ENCODE measurements at regions not wholly inside any gene's neighbourhood (a gene's known extent, or its start where the extent isn't known, plus 50 kb on each side); places are given as distances from the start of the nearest gene placed in this dataset.
"Not testable (repeated sequence)": the region's sequence is repeated elsewhere in the genome, so short reads cannot be mapped to it uniquely, and the experiment has no call there.

- in situ Hi-C loops (cut with HindIII; ENCODE audit: low pct_ligation_motif_present, low pct_unique_long_range_greater_than_20kb, low sequenced_read_pairs): no loop called here
- DNase-seq: no peak
These were observed 2333.3 kb downstream of the TP53TG3F start for GRCh38 chr16:35792516-35793285.

GRCh38 chr16:35793601-35794000 lies 2334.2 kb downstream of the TP53TG3F start:
- no peak for DNase-seq
- in situ Hi-C loops (cut with HindIII; ENCODE audit: low pct_ligation_motif_present, low pct_unique_long_range_greater_than_20kb, low sequenced_read_pairs): no loop called here

GRCh38 chr16:35794896-35795295 lies 2335.5 kb downstream of the TP53TG3F start:
- in situ Hi-C loops (cut with HindIII; ENCODE audit: low pct_ligation_motif_present, low pct_unique_long_range_greater_than_20kb, low sequenced_read_pairs): no loop called here
- DNase-seq: no peak

GRCh38 chr16:35795361-35796029 lies 2336.1 kb downstream of the TP53TG3F start:
- no peak for DNase-seq
- in situ Hi-C loops (cut with HindIII; ENCODE audit: low pct_ligation_motif_present, low pct_unique_long_range_greater_than_20kb, low sequenced_read_pairs): no loop called here

GRCh38 chr16:35797811-35798210 lies 2338.4 kb downstream of the TP53TG3F start:
- DNase-seq: no peak
- in situ Hi-C loops (cut with HindIII; ENCODE audit: low pct_ligation_motif_present, low pct_unique_long_range_greater_than_20kb, low sequenced_read_pairs): no loop called here

DNA sequence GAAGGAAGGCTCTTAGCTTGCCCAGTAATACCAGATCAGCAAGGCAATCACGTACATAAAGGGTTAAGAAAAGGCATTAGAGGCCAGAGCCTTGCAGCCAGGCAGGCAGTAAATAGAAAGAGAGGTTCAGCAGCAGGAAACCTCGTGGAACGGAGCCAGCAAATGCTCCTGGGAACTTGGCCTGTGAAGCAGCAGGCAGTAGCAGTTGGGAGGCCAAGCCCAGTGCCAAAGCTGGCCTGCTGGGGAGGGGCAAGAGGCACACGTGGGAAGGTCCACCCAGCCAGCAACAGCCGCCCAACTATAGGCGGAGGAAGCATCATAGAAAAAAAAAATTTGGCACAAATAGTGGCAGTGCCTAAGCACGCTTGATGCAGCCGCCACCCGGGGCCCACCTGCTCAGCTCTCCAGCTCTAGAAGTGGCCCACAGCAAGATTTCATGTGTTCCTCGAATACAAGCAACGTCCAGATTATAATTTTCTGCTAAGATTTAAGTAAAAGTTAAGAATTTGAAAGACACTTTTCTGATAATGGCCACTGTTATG lies 2339.5 kb downstream of the TP53TG3F start:
- DNase-seq: no peak
- in situ Hi-C loops (cut with HindIII; ENCODE audit: low pct_ligation_motif_present, low pct_unique_long_range_greater_than_20kb, low sequenced_read_pairs): no loop called here

DNA sequence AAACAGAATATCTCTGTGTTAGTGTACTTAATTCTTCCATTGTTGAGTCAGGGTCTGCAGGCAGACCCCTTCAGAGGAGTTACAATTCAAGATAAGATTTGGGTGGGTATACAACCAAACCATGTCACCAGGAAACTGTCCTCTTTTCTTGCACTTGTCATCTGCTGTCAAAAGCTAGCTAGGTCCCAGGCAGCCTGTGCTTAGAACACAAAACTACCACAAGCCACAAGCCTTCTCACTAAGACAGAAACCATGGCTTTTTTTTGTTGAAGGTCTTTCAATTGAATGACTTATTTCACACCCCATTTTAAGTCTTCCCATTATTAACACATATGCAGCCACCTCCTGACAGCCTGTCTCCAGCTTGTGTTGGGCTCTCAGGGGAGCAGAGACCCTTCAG lies 2345.1 kb downstream of the TP53TG3F start:
- in situ Hi-C loops (cut with HindIII; ENCODE audit: low pct_ligation_motif_present, low pct_unique_long_range_greater_than_20kb, low sequenced_read_pairs); DNase-seq: not testable (repeated sequence)

DNA sequence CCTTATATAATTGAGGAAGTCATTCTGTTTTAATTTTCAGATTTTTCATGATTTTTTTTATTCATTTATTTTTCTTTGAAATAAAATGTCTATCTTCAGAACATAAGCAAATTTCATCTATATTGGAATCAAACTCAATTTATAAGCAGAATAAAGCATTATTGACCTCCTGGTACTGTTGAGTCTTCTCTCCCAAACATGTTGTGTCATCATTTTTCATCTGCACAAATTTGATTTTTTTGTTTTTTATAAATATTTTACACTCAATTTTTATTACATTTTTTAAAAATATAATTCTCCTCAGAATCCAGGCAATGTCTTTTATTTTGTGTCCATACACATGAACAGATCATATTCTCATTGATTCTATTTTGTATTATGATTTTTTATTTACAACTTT lies 2363.9 kb downstream of the TP53TG3F start:
- in situ Hi-C loops (cut with HindIII; ENCODE audit: low pct_ligation_motif_present, low pct_unique_long_range_greater_than_20kb, low sequenced_read_pairs): no loop called here
- DNase-seq: no peak

DNA sequence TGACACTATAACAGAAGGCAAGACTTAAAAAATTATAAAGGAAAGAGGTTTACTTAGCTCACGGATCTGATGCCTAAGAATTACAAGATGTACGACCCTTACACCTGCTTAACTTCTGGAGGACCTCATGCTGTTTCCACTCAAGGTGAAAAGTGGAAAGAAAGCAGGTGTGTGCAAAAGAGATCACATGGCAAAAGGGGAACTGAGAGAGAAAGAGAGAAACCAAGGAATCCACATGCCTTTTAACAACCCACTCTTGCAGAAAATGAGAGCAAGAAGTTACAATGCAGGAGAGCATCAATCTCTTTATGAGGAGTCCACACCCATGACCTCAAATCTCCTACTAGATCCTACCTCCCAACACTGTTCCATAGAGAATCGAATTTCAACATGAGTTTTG lies 2382.2 kb downstream of the TP53TG3F start:
- in situ Hi-C loops (cut with HindIII; ENCODE audit: low pct_ligation_motif_present, low pct_unique_long_range_greater_than_20kb, low sequenced_read_pairs): no loop called here
- DNase-seq: no peak

DNA sequence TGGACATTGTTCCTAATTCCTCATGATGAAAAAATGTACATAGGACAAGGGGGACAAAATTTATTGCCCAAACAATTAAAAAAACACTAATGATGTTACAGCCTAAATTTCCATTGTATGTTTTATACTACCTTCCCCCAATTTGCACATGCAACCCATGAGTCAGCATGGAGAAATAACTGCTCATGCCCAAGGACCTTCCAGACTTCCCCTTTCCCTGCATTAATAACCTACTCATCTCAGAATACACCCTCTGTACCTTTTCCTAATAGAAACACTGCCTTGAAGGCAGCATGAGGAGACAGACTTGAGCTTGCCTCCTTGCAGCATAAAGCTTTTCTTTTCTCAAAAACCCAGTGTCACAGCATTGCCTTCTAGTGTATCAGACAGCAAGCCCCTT lies 2402.8 kb downstream of the TP53TG3F start:
- no peak for DNase-seq
- in situ Hi-C loops (cut with HindIII; ENCODE audit: low pct_ligation_motif_present, low pct_unique_long_range_greater_than_20kb, low sequenced_read_pairs): no loop called here

DNA sequence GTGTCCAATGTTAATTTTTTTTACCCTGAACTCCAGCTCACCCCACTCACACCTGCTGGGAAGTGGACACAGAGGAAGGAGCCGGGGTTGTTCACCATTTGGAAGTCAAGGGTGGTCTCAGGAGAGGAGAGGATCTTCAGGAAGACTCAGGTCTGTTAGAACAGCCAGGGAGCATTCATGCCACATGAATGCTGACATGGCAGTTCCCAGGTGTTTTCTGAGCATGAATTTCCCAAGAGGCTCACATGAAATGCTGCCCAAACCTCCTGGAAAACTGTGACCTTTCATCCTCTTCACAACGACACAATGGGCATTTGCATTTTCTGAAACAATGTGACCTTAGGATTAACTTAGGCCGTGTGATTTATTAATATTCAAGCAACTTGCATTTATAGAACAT lies 2409.2 kb downstream of the TP53TG3F start:
- no peak for DNase-seq
- in situ Hi-C loops (cut with HindIII; ENCODE audit: low pct_ligation_motif_present, low pct_unique_long_range_greater_than_20kb, low sequenced_read_pairs): no loop called here

GRCh38 chr16:35873472-35873871 lies 2414.1 kb downstream of the TP53TG3F start:
- in situ Hi-C loops (cut with HindIII; ENCODE audit: low pct_ligation_motif_present, low pct_unique_long_range_greater_than_20kb, low sequenced_read_pairs): no loop called here
- DNase-seq: no peak

- in situ Hi-C loops (cut with HindIII; ENCODE audit: low pct_ligation_motif_present, low pct_unique_long_range_greater_than_20kb, low sequenced_read_pairs): no loop called here
These were observed 2422.2 kb downstream of the TP53TG3F start for GRCh38 chr16:35881654-35882053.

DNA sequence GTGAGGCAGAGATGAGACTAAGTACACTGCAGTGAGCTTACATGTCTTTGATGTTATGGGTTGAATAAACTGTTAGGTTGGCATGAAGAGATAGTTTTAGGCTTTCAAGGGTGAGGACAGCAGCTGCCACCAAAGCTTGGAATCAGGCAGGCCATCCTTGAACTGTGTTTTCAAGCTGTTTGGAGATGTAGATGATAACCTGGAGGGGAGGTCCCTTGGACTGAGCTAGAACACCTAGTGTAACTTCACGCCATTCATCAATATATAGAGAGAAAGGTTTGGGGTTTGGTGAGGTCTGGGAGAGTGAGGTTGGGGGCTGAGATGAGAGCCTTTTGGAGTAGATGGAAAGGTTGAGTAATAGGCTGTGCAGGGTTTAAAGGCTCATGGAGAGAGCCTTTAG lies 2447.0 kb downstream of the TP53TG3F start:
- no peak for DNase-seq
- in situ Hi-C loops (cut with HindIII; ENCODE audit: low pct_ligation_motif_present, low pct_unique_long_range_greater_than_20kb, low sequenced_read_pairs): no loop called here

More at GRCh38 chr16:35881654-35882053, 2422.2 kb downstream of the TP53TG3F start:
- no peak for DNase-seq

- in situ Hi-C loops (cut with HindIII; ENCODE audit: low pct_ligation_motif_present, low pct_unique_long_range_greater_than_20kb, low sequenced_read_pairs): no loop called here
- no peak for DNase-seq
These were observed 2448.7 kb downstream of the TP53TG3F start for GRCh38 chr16:35908152-35908551.

DNA sequence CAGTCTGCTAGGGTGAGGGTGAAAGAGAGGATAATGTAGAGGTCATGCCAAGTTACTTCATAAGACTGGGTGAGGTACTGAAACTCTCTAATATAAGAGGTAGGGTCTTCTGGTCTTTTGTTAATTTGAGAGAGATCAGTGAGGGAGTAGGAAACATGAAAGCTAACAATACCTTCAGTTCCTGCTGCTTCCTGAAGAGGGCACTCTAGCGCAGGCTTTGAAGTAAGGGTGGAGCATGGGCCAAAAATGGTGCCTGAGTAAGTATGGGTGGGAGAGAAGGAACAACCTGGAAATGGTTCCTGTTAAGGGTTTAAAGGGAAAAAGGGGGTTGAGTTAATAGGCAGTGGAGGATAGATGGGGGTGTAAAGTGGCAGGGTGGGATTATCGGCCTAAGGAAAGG lies 2449.5 kb downstream of the TP53TG3F start:
- in situ Hi-C loops (cut with HindIII; ENCODE audit: low pct_ligation_motif_present, low pct_unique_long_range_greater_than_20kb, low sequenced_read_pairs): no loop called here
- peak; percentile 48 for DNase-seq

DNA sequence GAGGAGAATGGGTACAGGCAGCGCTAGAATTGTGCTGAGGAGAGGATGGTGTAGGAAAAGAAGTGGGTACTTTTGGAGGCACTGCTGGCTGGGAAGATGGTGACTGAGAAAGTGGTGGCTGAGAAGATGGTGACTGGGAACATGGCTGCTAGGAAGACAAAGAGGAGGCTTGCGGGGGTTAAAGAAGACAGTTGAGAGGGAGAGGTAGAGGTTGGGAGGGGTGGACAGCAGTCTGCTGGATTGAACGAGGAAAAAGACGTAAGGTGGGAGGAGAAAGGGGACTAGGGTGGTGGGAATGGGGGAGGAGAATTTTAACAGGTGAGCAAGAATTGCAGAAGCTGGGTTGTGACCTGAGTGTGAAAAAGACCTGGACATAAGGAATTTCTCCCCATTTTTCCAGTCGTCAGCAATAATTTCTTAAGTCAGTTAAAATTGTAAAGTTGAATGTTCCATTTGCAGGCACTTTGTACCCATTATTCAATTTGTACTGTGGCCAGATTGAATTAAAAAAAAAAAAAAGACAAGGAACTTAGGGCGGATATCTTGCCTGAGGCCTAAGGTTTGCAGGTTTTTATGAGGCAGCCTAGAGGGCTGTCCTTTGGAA lies 2450.0 kb downstream of the TP53TG3F start:
- no peak for DNase-seq
- in situ Hi-C loops (cut with HindIII; ENCODE audit: low pct_ligation_motif_present, low pct_unique_long_range_greater_than_20kb, low sequenced_read_pairs): no loop called here

DNA sequence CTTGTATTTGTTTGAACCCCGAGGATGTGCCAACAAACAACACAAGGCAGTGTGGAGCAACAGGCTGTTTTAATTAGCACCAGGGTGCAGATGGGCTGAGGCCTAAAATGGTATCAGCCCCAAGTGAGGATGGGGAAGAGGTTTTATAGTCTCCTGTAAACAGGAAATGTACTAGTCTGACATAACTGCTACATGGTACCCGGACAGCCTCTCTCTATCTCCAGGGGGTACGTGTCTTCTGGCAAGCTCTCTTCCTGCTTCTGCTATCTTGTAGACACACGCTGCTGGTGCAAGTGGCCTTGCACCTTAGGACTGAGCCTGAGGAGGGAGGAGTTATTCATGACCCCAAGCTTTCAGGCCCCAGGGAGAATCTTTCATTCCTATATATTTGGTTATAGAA lies 2451.0 kb downstream of the TP53TG3F start:
- in situ Hi-C loops (cut with HindIII; ENCODE audit: low pct_ligation_motif_present, low pct_unique_long_range_greater_than_20kb, low sequenced_read_pairs): no loop called here
- no peak for DNase-seq

DNA sequence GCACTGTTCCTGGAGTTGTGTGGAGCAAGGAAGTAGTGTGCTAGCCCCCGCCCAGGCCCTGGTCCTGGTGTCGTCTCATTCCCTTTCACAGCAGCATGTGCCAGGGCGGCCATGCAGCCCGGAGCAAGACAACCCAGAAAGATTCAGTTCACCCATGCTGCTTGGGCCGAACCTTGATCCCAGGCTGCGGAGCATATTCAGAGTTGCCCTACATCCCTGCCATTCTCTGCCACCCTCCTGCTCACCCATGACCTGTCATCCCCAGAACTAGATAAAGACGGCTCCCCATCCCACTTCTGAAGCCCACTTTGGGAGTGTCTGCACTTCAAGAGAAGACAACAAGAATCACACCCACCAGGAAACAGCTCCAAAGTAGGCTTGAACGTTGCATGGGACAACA lies 2452.5 kb downstream of the TP53TG3F start:
- in situ Hi-C loops (cut with HindIII; ENCODE audit: low pct_ligation_motif_present, low pct_unique_long_range_greater_than_20kb, low sequenced_read_pairs): no loop called here
- no peak for DNase-seq

All from ACHN (cell line).